HPDE6-E6E7 (cell line): ENCODE measurements at regions not wholly inside any gene's neighbourhood (a gene's known extent, or its start where the extent isn't known, plus 50 kb on each side); places are given as distances from the start of the nearest gene placed in this dataset.
"Not testable (repeated sequence)": the region's sequence is repeated elsewhere in the genome, so short reads cannot be mapped to it uniquely, and the experiment has no call there.

ENCODE experiments used
- DNase-seq: peaks from one replicate; pipeline ENCODE4 v3.0.0; 2011; ENCODE audit warnings: missing footprints; ENCODE audit errors: extremely low spot score

- DNase-seq = no peak
Measured at GRCh38 chr1:178642282-178642681, 82.8 kb upstream of the RALGPS2 start.

- no peak for DNase-seq
Measured at GRCh38 chr1:178643349-178643748, 81.7 kb upstream of the RALGPS2 start.

- no peak for DNase-seq
Measured at GRCh38 chr1:178643831-178644230, 81.2 kb upstream of the RALGPS2 start.

GRCh38 chr1:178644308-178645120, 80.5 kb upstream of the RALGPS2 start:
- DNase-seq = no peak

GRCh38 chr1:178645157-178645807, 79.8 kb upstream of the RALGPS2 start:
- no peak for DNase-seq

GRCh38 chr1:178645808-178646200, 79.2 kb upstream of the RALGPS2 start:
- no peak for DNase-seq

GRCh38 chr1:178646821-178647220, 78.2 kb upstream of the RALGPS2 start:
- no peak for DNase-seq

- no peak for DNase-seq
Measured at GRCh38 chr1:178648151-178648550, 76.9 kb upstream of the RALGPS2 start.

- DNase-seq = no peak
Measured at GRCh38 chr1:178649582-178650350, 75.3 kb upstream of the RALGPS2 start.

GRCh38 chr1:178650934-178651511, 74.0 kb upstream of the RALGPS2 start:
- no peak for DNase-seq

GRCh38 chr1:178651742-178652141, 73.3 kb upstream of the RALGPS2 start:
- no peak for DNase-seq

GRCh38 chr1:178652506-178653490, 72.2 kb upstream of the RALGPS2 start:
- peak; percentile 50 for DNase-seq

GRCh38 chr1:178659789-178660208, 65.2 kb upstream of the RALGPS2 start:
- DNase-seq = no peak

GRCh38 chr1:178660461-178660860, 64.6 kb upstream of the RALGPS2 start:
- DNase-seq = no peak

- no peak for DNase-seq
Measured at GRCh38 chr1:178664278-178664677, 60.8 kb upstream of the RALGPS2 start.

GRCh38 chr1:178665579-178665978, 59.5 kb upstream of the RALGPS2 start:
- no peak for DNase-seq

- not testable (repeated sequence) for DNase-seq
Measured at GRCh38 chr1:178666891-178667290, 58.2 kb upstream of the RALGPS2 start.

- DNase-seq = no peak
Measured at GRCh38 chr1:178672434-178672833, 52.6 kb upstream of the RALGPS2 start.

GRCh38 chr1:178674559-178674958, 50.5 kb upstream of the RALGPS2 start:
- DNase-seq = not testable (repeated sequence)
